Parathyroid adenoma (tissue), 2 donors: ENCODE measurements at regions not wholly inside any gene's neighbourhood (a gene's known extent, or its start where the extent isn't known, plus 50 kb on each side); places are given as distances from the start of the nearest gene placed in this dataset.

Experiments used
- H2AFZ ChIP-seq: fragments of 300-600 bp; sonication (generic); one replicate; pipeline ENCODE4 v1.7.0; 2017; ENCODE audit warnings: antibody characterized with exemption, mild to moderate bottlenecking
- H3K27ac ChIP-seq: fragments of 300-600 bp; sonication (generic); one replicate; pipeline ENCODE4 v1.7.0; 2017
- H3K27me3 ChIP-seq: fragments of 300-600 bp; sonication (generic); one replicate; pipeline ENCODE4 v1.7.0; 2017; ENCODE audit warnings: low read length; ENCODE audit not compliant: control insufficient read depth, insufficient read depth
- H3K36me3 ChIP-seq: fragments of 300-600 bp; sonication (generic); one replicate; pipeline ENCODE4 v1.7.0; 2017; ENCODE audit warnings: low read length; ENCODE audit not compliant: control insufficient read depth, insufficient read depth
- H3K4me1 ChIP-seq: fragments of 300-600 bp; sonication (generic); one replicate; pipeline ENCODE4 v1.7.0; 2017; ENCODE audit warnings: control low read depth
- H3K4me2 ChIP-seq: fragments of 300-600 bp; sonication (generic); one replicate; pipeline ENCODE4 v1.7.0; 2017; ENCODE audit warnings: low read length
- H3K4me3 ChIP-seq: fragments of 300-600 bp; sonication (generic); one replicate; pipeline ENCODE4 v1.7.0; 2017; ENCODE audit warnings: low read depth, low read length
- H3K79me2 ChIP-seq: fragments of 300-600 bp; sonication (generic); one replicate; pipeline ENCODE4 v1.7.0; 2017; ENCODE audit warnings: control low read depth
- H3K9ac ChIP-seq: fragments of 300-600 bp; sonication (generic); one replicate; pipeline ENCODE4 v1.7.0; 2017; ENCODE audit warnings: mild to moderate bottlenecking
- H3K9me3 ChIP-seq: fragments of 300-600 bp; sonication (generic); one replicate; pipeline ENCODE4 v1.7.0; 2017; ENCODE audit warnings: low read length; ENCODE audit not compliant: control insufficient read depth
- CTCF ChIP-seq: fragments of 300-600 bp; sonication (generic); IDR thresholded peaks from one replicate; pipeline ENCODE4 v1.7.0; 2017; ENCODE audit warnings: antibody characterized with exemption, mild to moderate bottlenecking
- donor health status: primary hyperparathyroidism.

- Histone ChIP-seq H3K4me3 (no peak overlapping the region), H3K36me3 (no peaks in the 10 kb centered on the region), H3K27me3 (no peaks in the 10 kb centered on the region), H3K27ac (no peak overlapping the region), H3K9ac (no peak overlapping the region), H3K9me3 (no peaks in the 10 kb centered on the region), H3K4me1 (no peaks in the 10 kb centered on the region), H3K79me2 (no peaks in the 10 kb centered on the region), H2AFZ (no peak overlapping the region), H3K4me2 (no peak overlapping the region)
- TF ChIP-seq CTCF, result no peak
Observed at GRCh38 chr9:82302968-82303655, 314.5 kb downstream of the SPATA31D1 start.

- no peak overlapping the region for H3K27ac ChIP-seq
- no peak overlapping the region for H3K9ac ChIP-seq
- no peak overlapping the region for H3K4me2 ChIP-seq
- H3K27me3 ChIP-seq, result no peaks in the 10 kb centered on the region
- H3K79me2 ChIP-seq, result no peaks in the 10 kb centered on the region
- H3K9me3 ChIP-seq, result no peaks in the 10 kb centered on the region
- no peak overlapping the region for H3K4me3 ChIP-seq
- no peaks in the 10 kb centered on the region for H3K36me3 ChIP-seq
- no peak overlapping the region for H2AFZ ChIP-seq
- no peaks in the 10 kb centered on the region for H3K4me1 ChIP-seq
- TF ChIP-seq CTCF, result no peak
Observed at GRCh38 chr9:82308836-82309235, 320.3 kb downstream of the SPATA31D1 start.

GRCh38 chr9:82313697-82314096 is 325.1 kb downstream of the SPATA31D1 start:
- Histone ChIP-seq H3K4me2 (no peak overlapping the region), H3K4me3 (no peak overlapping the region), H3K27ac (no peak overlapping the region), H3K36me3 (no peaks in the 10 kb centered on the region), H2AFZ (no peak overlapping the region), H3K79me2 (no peaks in the 10 kb centered on the region), H3K9me3 (no peaks in the 10 kb centered on the region), H3K4me1 (no peaks in the 10 kb centered on the region), H3K9ac (no peak overlapping the region), H3K27me3 (no peaks in the 10 kb centered on the region)
- TF ChIP-seq CTCF, result no peak

GRCh38 chr9:82320566-82320965 is 332.0 kb downstream of the SPATA31D1 start:
- H3K4me1 ChIP-seq, result no peaks in the 10 kb centered on the region
- H3K4me2 ChIP-seq, result no peak overlapping the region
- H3K27ac ChIP-seq, result no peak overlapping the region
- H3K79me2 ChIP-seq, result no peaks in the 10 kb centered on the region
- no peaks in the 10 kb centered on the region for H3K9me3 ChIP-seq
- H3K9ac ChIP-seq, result no peak overlapping the region
- no peak overlapping the region for H2AFZ ChIP-seq
- H3K36me3 ChIP-seq, result no peaks in the 10 kb centered on the region
- no peak for TF ChIP-seq CTCF
- no peak overlapping the region for H3K4me3 ChIP-seq
- H3K27me3 ChIP-seq, result no peaks in the 10 kb centered on the region

GRCh38 chr9:82325907-82326306 is 337.3 kb downstream of the SPATA31D1 start:
- Histone ChIP-seq H3K9ac (no peak overlapping the region), H3K4me2 (no peak overlapping the region), H3K27ac (no peak overlapping the region), H3K79me2 (no peaks in the 10 kb centered on the region), H3K4me3 (no peak overlapping the region), H3K36me3 (no peaks in the 10 kb centered on the region), H3K9me3 (no peaks in the 10 kb centered on the region), H3K27me3 (no peaks in the 10 kb centered on the region), H3K4me1 (no peaks in the 10 kb centered on the region), H2AFZ (no peak overlapping the region)
- TF ChIP-seq CTCF, result no peak
